SK-N-SH (cell line): ENCODE measurements at regions not wholly inside any gene's neighbourhood (a gene's known extent, or its start where the extent isn't known, plus 50 kb on each side); places are given as distances from the start of the nearest gene placed in this dataset.
"Not testable (repeated sequence)": the region's sequence is repeated elsewhere in the genome, so short reads cannot be mapped to it uniquely, and the experiment has no call there.

ENCODE experiments used
- CTCF ChIA-PET: fragments of 300-600, 350-600 bp; formaldehyde crosslinking; extraction: SDS; loops from one replicate; lab custom pipeline; 2021; lab: Yijun Ruan, JAX
- POLR2A ChIA-PET: fragments of 350-600 bp; sonication (Branson Sonifier 250); formaldehyde crosslinking; extraction: SDS; loops from one replicate; lab custom pipeline; 2020; ENCODE audit warnings: antibody characterized with exemption, inconsistent platforms; lab: Yijun Ruan, JAX
- DNase-seq: peaks from one replicate; pipeline ENCODE4 v3.0.0; 2012
- H2AFZ ChIP-seq: fragments of 200-600 bp; sonication (generic); 2 replicates; pipeline ENCODE4 v1.8.1; 2016; ENCODE audit warnings: antibody characterized with exemption, mild to moderate bottlenecking, low read depth
- H3F3A ChIP-seq: fragments of 200-600 bp; sonication (generic); replicated peaks from 2 replicates; pipeline ENCODE3; 2016; ENCODE audit warnings: antibody characterized with exemption, mild to moderate bottlenecking; ENCODE audit not compliant: insufficient read depth
- H3K27ac ChIP-seq, 2 experiments: fragments of 200-500 bp in 1 of 2; fragments of 200-600 bp in 1 of 2; sonication (Bioruptor generic) in 1 of 2; sonication (generic), shearing (Covaris generic) in 1 of 2; 2 replicates each; pipeline versions ENCODE4 v1.5.1 to v1.6.1; 2014 to 2016; ENCODE audit warnings: low read depth in 2 of 2, inconsistent platforms in 1 of 2, low read length in 1 of 2, mild to moderate bottlenecking in 1 of 2, mixed read lengths in 1 of 2
- H3K27me3 ChIP-seq: fragments of 200-600 bp; sonication (generic), shearing (Covaris generic); 2 replicates; pipeline ENCODE4 v1.6.1; 2016; ENCODE audit warnings: mixed run types; ENCODE audit not compliant: insufficient read depth
- H3K36me3 ChIP-seq, 2 experiments: fragments of 200-500 bp in 1 of 2; fragments of 200-600 bp in 1 of 2; sonication (Bioruptor generic) in 1 of 2; sonication (generic) in 1 of 2; replicated peaks in 1 of 2; 2 replicates each; pipeline versions ENCODE3 to v1.5.1; 2014 to 2016; ENCODE audit warnings: low read length in 1 of 2, mild to moderate bottlenecking in 1 of 2; ENCODE audit not compliant: insufficient read depth in 2 of 2, control insufficient read depth in 1 of 2
- H3K4me1 ChIP-seq, 2 experiments: fragments of 200-500 bp in 1 of 2; fragments of 200-600 bp in 1 of 2; sonication (Bioruptor generic) in 1 of 2; sonication (generic), shearing (Covaris generic) in 1 of 2; 2 replicates each; pipeline versions ENCODE4 v1.5.1 to v1.6.1; 2014 to 2016; ENCODE audit warnings: low read depth in 1 of 2, low read length in 1 of 2, mixed run types in 1 of 2; ENCODE audit not compliant: insufficient read depth in 2 of 2, control insufficient read depth in 1 of 2
- H3K4me2 ChIP-seq: fragments of 200-600 bp; sonication (generic), shearing (Covaris generic); 2 replicates; pipeline ENCODE4 v1.6.1; 2017; ENCODE audit warnings: mixed run types
- H3K4me3 ChIP-seq, 2 experiments: fragments of 200-500 bp in 1 of 2; fragments of 200-600 bp in 1 of 2; sonication (Bioruptor generic) in 1 of 2; sonication (generic), shearing (Covaris generic) in 1 of 2; 2 replicates each; pipeline versions ENCODE4 v1.5.1 to v1.8.1; 2014 to 2016; ENCODE audit warnings: low read depth in 2 of 2, inconsistent platforms in 1 of 2, low read length in 1 of 2, mild to moderate bottlenecking in 1 of 2, mixed read lengths in 1 of 2, moderate library complexity in 1 of 2
- H3K79me2 ChIP-seq: fragments of 200-600 bp; sonication (generic); 2 replicates; pipeline ENCODE4 v1.8.1; 2017; ENCODE audit warnings: mild to moderate bottlenecking; ENCODE audit not compliant: insufficient read depth
- H3K9ac ChIP-seq: fragments of 200-600 bp; sonication (generic); 2 replicates; pipeline ENCODE4 v1.6.1; 2017; ENCODE audit warnings: mixed run types
- H3K9me2 ChIP-seq: fragments of 200-600 bp; sonication (generic); 2 replicates; pipeline ENCODE4 v1.6.1; 2017; ENCODE audit warnings: mixed run types
- H3K9me3 ChIP-seq: fragments of 200-600 bp; sonication (generic); 2 replicates; pipeline ENCODE4 v1.6.1; 2017; ENCODE audit warnings: mixed run types, mild to moderate bottlenecking, moderate library complexity
- H4K20me1 ChIP-seq: fragments of 200-600 bp; sonication (generic); 2 replicates; pipeline ENCODE4 v1.6.1; 2017; ENCODE audit warnings: mild to moderate bottlenecking, mixed run types; ENCODE audit not compliant: insufficient read depth
- EZH2phosphoT487 ChIP-seq: fragments of 200-600 bp; sonication (generic); IDR thresholded peaks from 2 replicates; pipeline ENCODE4 v1.6.1; 2017; ENCODE audit warnings: low read depth, mixed run types, mild to moderate bottlenecking, antibody characterized with exemption, moderate library complexity, borderline replicate concordance
- FOXJ3 ChIP-seq: sonication (generic); formaldehyde crosslinking; IDR thresholded peaks from 2 replicates; pipeline ENCODE4 v1.5.1; 2020; ENCODE audit warnings: mild to moderate bottlenecking, missing genetic modification reagents
- NRF1 ChIP-seq: IDR thresholded peaks from 2 replicates; pipeline ENCODE4 v1.6.1; 2012; ENCODE audit warnings: low read depth, mild to moderate bottlenecking, low read length
- SMC3 ChIP-seq: IDR thresholded peaks from 2 replicates; pipeline ENCODE4 v1.6.1; 2012; ENCODE audit warnings: low read depth, low read length, improper control_type of control experiment
- TAF1 ChIP-seq: IDR thresholded peaks from 2 replicates; pipeline ENCODE4 v1.6.1; 2012; ENCODE audit warnings: low read depth, mild to moderate bottlenecking, low read length, moderate library complexity, borderline replicate concordance
- WGBS: methylation state at CpG from one replicate; pipeline ENCODE4 v1.1.6; 2017; ENCODE audit warnings: low lambda C conversion rate; 5-methylcytosine and 5-hydroxymethylcytosine counted together
- TF ChIP-seq, protein P1 (sequence below): IDR thresholded peaks from 2 replicates; pipeline ENCODE4 v1.4.0; 2012; ENCODE audit warnings: low read depth, borderline replicate concordance

DNA sequence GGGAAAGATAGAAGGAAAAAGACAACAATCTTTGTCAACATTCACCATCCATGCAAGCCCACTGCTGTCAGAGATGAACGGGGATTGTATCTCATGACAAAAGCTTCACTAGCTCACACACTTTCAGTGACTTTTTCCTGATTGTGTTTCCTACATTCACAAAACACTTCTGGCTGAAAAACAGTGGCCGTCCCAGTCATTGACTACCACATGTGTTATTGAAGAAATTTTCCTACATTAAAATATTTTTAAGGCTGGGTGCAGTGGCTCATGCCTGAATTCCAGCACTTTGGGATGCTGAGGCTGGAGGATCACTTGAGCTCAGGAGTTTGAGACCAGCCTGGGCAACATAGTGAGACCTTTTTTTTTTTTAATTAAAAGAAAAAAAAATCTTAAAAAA is 90.9 kb downstream of the MOGAT1 start:
- ChIA-PET POLR2A (no interaction called here), CTCF (interaction anchor here (1.0 to 1.1 kb wide), 2 partner anchors 14 to 72 kb away, joined by 3 read pairs; no protein-coding TSS in a partner anchor)
- Histone ChIP-seq H3K9ac (no peak overlapping the region), H3K27me3 (no peaks in the 10 kb centered on the region), H3K4me2 (no peak overlapping the region), H3K4me1 (no peaks in the 10 kb centered on the region), H3K9me2 (no peaks in the 10 kb centered on the region), H3F3A (no peaks in the 10 kb centered on the region), H3K27ac (no peak overlapping the region), H4K20me1 (no peaks in the 10 kb centered on the region), H3K36me3 (no peaks in the 10 kb centered on the region), H3K4me3 (no peak overlapping the region), H2AFZ (no peak overlapping the region), H3K9me3 (no peaks in the 10 kb centered on the region), H3K79me2 (no peaks in the 10 kb centered on the region)
- 44% methylated on average over 2 of the region's 2 CpGs for WGBS
- TF ChIP-seq NRF1 (no peak), SMC3 (no peak), EZH2phosphoT487 (no peak), TAF1 (no peak), FOXJ3 (no peak)
- TF ChIP-seq, protein P1, sequence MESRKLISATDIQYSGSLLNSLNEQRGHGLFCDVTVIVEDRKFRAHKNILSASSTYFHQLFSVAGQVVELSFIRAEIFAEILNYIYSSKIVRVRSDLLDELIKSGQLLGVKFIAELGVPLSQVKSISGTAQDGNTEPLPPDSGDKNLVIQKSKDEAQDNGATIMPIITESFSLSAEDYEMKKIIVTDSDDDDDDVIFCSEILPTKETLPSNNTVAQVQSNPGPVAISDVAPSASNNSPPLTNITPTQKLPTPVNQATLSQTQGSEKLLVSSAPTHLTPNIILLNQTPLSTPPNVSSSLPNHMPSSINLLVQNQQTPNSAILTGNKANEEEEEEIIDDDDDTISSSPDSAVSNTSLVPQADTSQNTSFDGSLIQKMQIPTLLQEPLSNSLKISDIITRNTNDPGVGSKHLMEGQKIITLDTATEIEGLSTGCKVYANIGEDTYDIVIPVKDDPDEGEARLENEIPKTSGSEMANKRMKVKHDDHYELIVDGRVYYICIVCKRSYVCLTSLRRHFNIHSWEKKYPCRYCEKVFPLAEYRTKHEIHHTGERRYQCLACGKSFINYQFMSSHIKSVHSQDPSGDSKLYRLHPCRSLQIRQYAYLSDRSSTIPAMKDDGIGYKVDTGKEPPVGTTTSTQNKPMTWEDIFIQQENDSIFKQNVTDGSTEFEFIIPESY, result no peak
- DNase-seq, result no peak

- H3K27ac ChIP-seq, H4K20me1 ChIP-seq, H3K4me2 ChIP-seq, POLR2A ChIA-PET, H3K9me3 ChIP-seq, H3K4me1 ChIP-seq, H2AFZ ChIP-seq, DNase-seq, H3K27me3 ChIP-seq, H3F3A ChIP-seq, H3K9me2 ChIP-seq, H3K36me3 ChIP-seq, H3K9ac ChIP-seq, H3K79me2 ChIP-seq, H3K4me3 ChIP-seq: not testable (repeated sequence)
- 65% methylated on average over 4 of the region's 5 CpGs for WGBS
- CTCF ChIA-PET, result interaction anchor here (1.2 kb wide), 2 partner anchors 17 to 58 kb away, joined by 4 read pairs; no protein-coding TSS in a partner anchor
Measured at GRCh38 chr2:222765883-222766282, 94.4 kb downstream of the MOGAT1 start.

GRCh38 chr2:222768019-222768418 is 92.8 kb upstream of the ACSL3 start:
- POLR2A ChIA-PET, CTCF ChIA-PET, H3K27ac ChIP-seq, H3K79me2 ChIP-seq, H2AFZ ChIP-seq, H3K9me2 ChIP-seq, H3F3A ChIP-seq, H3K9me3 ChIP-seq, H3K27me3 ChIP-seq, H3K4me1 ChIP-seq, H3K4me3 ChIP-seq, DNase-seq, H3K4me2 ChIP-seq, H3K9ac ChIP-seq, H4K20me1 ChIP-seq, H3K36me3 ChIP-seq: not testable (repeated sequence)
- 94% methylated on average over 6 of the region's 6 CpGs for WGBS
